HepG2 (cell line): ENCODE measurements at regions not wholly inside any gene's neighbourhood (a gene's known extent, or its start where the extent isn't known, plus 50 kb on each side); places are given as distances from the start of the nearest gene placed in this dataset.

Experiments used
- ISL2 ChIP-seq: sonication (generic); formaldehyde crosslinking; IDR thresholded peaks from 2 replicates; pipeline ENCODE4 v1.5.0; 2020; ENCODE audit warnings: missing genetic modification reagents
- NR3C1 ChIP-seq: sonication (generic); formaldehyde crosslinking; IDR thresholded peaks from 2 replicates; pipeline ENCODE4 v1.4.0; 2020; ENCODE audit warnings: missing genetic modification reagents
- PBX3 ChIP-seq: sonication (generic); formaldehyde crosslinking; IDR thresholded peaks from 2 replicates; pipeline ENCODE4 v1.8.1; 2023; ENCODE audit warnings: missing genetic modification reagents, inconsistent platforms, borderline replicate concordance
- TBL1XR1 ChIP-seq: fragments of 150-350 bp; IDR thresholded peaks from 2 replicates; pipeline ENCODE4 v1.6.1; 2014; ENCODE audit warnings: borderline replicate concordance, low read length; ENCODE audit not compliant: partially characterized antibody
- ZNF552 ChIP-seq: sonication (generic); formaldehyde crosslinking; IDR thresholded peaks from 2 replicates; pipeline ENCODE4 v1.9.0; 2022; ENCODE audit warnings: missing genetic modification reagents, mild to moderate bottlenecking, borderline replicate concordance
- ZNF792 ChIP-seq: IDR thresholded peaks from 2 replicates; pipeline ENCODE4 v1.6.1; 2016
- TF ChIP-seq, protein P1 (sequence below): sonication (generic); formaldehyde crosslinking; IDR thresholded peaks from 2 replicates; pipeline ENCODE4 v1.5.0; 2020; ENCODE audit warnings: mild to moderate bottlenecking, missing genetic modification reagents, moderate library complexity

- TF ChIP-seq ZNF552 (CRISPR knock-in tag) (no peak), ZNF792 (CRISPR knock-in tag) (no peak), ISL2 (CRISPR knock-in tag) (no peak), NR3C1 (CRISPR knock-in tag) (no peak), PBX3 (no peak), TBL1XR1 (no peak)
- TF ChIP-seq, protein P1, sequence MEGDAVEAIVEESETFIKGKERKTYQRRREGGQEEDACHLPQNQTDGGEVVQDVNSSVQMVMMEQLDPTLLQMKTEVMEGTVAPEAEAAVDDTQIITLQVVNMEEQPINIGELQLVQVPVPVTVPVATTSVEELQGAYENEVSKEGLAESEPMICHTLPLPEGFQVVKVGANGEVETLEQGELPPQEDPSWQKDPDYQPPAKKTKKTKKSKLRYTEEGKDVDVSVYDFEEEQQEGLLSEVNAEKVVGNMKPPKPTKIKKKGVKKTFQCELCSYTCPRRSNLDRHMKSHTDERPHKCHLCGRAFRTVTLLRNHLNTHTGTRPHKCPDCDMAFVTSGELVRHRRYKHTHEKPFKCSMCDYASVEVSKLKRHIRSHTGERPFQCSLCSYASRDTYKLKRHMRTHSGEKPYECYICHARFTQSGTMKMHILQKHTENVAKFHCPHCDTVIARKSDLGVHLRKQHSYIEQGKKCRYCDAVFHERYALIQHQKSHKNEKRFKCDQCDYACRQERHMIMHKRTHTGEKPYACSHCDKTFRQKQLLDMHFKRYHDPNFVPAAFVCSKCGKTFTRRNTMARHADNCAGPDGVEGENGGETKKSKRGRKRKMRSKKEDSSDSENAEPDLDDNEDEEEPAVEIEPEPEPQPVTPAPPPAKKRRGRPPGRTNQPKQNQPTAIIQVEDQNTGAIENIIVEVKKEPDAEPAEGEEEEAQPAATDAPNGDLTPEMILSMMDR (CRISPR knock-in tag), result no peak
Measured at GRCh38 chr5:93164690-93165089, 416.3 kb downstream of the NR2F1-AS1 start.
